ENCODE measurements at regions not wholly inside any gene's neighbourhood (a gene's known extent, or its start where the extent isn't known, plus 50 kb on each side); places are given as distances from the start of the nearest gene placed in this dataset.

- no peak for FAIRE-seq
These were observed 282.7 kb upstream of the C2CD4B start for GRCh38 chr15:62447742-62448141.

- FAIRE-seq, result no peak
These were observed 284.6 kb upstream of the C2CD4B start for GRCh38 chr15:62449638-62450037.

- FAIRE-seq, result no peak
These were observed 285.0 kb upstream of the C2CD4B start for GRCh38 chr15:62450061-62450460.

GRCh38 chr15:62452026-62452425, 286.9 kb upstream of the C2CD4B start:
- no peak for FAIRE-seq

- FAIRE-seq, result no peak
These were observed 287.6 kb upstream of the C2CD4B start for GRCh38 chr15:62452667-62453066.

DNA sequence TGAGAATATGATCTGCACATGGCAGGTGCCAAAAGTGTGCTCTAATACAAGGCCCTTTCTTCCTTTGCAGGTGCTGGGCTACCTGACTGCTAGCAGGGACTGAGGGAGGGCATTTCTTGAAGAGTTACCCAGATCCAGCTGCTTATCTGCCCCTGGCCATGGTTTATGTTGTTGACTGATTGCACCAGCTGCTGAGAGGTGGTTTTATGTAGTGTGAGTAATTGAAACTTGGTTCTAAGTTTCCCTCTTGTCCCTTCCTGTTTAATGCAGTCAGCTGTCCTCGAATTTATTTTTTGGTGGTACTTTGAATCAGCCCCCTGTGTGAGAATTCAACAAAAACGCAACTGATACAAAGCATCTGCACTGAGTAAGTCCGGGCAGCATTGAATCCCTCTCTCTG, 288.3 kb upstream of the C2CD4B start:
- no peak for FAIRE-seq

DNA sequence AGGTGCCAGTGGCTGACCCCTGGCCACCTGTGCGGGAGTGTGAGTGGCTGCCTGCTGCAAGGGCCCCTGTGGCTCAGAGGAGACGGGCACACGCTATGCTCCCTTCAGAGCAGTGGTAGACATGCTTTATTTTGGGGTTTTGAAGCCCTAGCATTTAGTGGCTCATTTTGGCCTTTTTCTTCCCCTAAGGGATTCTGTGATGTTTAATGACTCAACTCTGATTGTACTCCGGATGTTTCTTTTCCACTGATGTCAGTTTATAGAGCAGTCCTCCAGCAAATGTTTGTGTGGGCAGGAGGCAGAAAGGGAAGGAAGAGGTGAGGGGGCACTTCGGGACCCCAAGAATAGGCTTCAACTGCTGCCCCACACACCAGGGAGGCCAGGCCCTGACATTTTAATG, 288.9 kb upstream of the C2CD4B start:
- no peak for FAIRE-seq

DNA sequence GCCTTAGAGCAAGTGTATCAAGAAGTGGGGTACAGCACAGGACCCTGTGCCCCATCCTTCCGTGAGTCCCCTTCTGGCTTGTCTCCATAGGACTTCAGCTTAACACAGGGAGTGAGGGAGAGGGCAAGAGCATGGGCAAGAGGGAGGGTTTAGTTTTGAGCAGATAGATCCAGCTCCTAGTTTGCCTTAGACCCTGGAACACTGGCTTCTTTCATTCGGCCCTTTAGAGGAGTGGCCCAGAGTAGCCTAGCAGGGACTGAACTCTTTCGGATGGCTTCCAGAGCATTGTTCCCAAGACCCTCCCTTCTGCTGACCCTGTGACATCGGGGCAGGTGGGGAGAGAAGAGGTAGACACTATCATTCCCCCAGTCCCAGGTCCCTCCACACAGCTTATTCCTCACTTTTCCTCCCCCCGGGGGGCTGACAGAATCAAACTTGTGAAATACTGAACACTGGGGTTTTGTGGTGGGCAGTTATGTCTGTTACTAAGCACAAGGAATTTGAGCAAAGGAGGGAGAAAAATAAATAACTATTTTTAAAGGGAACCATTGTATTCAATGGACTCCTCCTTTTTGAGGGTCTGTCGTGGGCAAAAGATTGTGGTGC, 289.6 kb upstream of the C2CD4B start:
- FAIRE-seq, result no peak

DNA sequence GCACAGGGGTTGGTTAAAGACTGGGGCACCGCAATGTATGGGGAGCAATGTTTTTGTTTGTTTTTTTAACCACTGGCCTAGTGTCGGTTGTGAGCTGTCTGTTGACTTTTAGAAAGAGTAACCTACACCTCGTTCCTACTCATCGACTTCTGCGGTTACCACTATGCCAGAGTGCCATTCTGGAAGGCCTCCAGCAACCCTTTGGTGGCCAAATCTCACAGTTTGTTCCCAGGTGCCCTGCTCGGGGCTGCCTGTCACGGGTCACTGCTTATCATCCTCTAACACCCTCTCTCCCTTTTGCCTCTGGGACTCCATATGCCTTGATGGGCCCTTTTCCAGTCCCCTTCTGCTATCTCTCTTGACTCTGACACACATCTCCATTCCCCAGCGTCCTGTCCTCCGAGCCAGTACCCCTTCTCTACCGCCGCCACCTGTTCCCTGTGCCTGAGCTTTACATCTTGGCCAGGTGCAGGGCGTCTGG, 290.4 kb upstream of the C2CD4B start:
- no peak for FAIRE-seq

GRCh38 chr15:62456011-62456920, 291.2 kb upstream of the C2CD4B start:
- no peak for FAIRE-seq

DNA sequence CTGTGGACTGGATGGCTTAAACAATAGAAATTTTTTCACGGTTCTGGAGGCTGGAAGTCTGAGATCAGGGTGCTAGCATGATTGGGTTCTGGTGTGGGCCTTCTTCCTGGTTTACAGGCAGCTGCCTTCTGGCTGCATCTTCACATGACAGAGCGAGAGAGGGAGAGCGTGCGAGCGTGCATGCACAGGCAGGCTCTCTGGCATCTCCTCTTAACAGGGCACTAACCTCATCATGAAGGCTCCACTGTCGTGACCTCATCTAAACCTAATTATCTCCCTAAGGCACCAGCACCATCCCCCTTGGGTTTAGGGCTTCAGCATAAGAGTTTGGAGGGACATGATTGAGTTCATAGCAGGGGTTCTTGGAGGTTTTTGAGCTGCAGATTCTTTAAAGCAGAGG, 292.0 kb upstream of the C2CD4B start:
- FAIRE-seq, result no peak

DNA sequence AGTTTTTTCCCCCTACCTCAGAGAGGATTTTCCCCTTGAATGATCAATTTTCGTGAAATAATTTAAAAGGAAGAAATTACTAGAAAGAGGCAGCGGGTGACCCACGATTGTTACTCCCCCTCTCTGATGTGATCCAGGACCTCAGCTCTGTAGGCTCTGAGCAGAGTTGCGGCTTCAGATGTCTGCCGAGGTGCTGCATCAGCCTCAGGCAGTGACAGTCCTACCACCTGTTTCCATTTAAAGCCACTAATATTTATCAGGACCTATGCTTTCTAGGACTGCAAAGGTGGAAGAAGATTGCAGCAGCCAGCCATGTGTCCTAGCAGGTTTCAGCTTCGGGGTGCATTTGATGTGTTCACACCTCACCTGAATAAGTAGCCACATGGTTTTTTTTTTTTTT, 294.8 kb upstream of the C2CD4B start:
- FAIRE-seq, result no peak

GRCh38 chr15:62462268-62462667, 297.2 kb upstream of the C2CD4B start:
- no peak for FAIRE-seq

DNA sequence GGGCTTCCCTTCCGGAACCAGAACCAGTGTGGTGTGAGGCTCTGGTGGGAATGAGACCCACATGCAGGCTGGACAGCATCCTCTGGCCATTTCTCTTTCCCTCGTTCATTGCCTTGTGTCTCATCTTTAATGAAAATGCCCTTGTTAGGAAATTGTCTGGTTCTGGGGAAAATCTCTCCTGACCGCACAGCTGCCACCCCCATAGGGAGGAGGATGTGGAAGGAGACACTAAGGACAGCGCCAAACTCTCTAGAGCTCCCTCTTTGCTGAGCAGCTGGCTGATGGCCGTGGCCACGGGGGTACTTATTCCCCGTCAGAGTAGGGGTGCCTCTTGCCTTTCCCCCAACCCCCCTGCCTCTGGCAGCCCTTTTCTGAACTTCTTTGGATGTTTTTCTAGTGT, 297.6 kb upstream of the C2CD4B start:
- no peak for FAIRE-seq

GRCh38 chr15:62464705-62465104, 299.6 kb upstream of the C2CD4B start:
- no peak for FAIRE-seq

- FAIRE-seq, result no peak
These were observed 300.1 kb upstream of the C2CD4B start for GRCh38 chr15:62465173-62465572.

GRCh38 chr15:62469478-62469873, 304.4 kb upstream of the C2CD4B start:
- FAIRE-seq, result no peak

DNA sequence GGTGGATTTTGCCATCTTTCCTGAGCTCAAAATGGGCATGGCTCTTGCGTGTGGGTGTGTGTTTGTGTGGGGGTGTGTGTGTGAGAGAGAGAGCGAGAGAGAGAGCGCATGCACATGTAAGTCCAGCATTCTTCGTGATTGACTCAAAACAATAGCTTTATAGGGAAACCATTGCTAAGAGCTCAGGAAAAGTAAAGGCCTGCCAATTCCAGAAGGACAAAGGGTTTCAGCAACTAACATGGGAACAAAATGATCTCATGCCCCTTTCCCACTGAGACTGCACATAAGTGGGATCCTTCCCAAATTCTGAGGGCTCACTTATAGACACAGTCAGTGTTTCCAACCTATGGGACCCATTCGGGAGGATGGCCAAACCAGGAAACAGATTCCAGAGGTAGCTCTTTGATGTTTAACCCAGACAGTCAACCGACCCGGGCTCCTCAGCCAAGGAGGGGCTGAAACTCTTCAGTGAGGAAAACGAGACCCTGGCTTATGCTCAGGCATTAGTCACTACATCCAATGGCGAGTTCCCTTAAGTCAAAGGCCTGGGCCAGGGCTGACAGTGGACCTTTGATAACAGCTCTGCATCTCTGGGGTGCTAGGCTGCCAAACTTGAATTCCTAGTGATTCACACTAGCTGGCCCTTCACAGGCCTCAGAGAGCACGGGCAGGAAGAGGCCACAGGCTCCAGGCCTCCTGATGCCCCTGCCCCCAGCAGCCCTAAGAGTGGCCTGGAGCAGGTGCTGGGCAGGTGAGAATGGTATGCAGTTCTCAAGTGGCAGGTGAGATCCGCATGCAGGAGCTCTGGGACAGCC, 305.0 kb upstream of the C2CD4B start:
- FAIRE-seq, result no peak

GRCh38 chr15:62472616-62473299, 307.7 kb upstream of the C2CD4B start:
- no peak for FAIRE-seq

DNA sequence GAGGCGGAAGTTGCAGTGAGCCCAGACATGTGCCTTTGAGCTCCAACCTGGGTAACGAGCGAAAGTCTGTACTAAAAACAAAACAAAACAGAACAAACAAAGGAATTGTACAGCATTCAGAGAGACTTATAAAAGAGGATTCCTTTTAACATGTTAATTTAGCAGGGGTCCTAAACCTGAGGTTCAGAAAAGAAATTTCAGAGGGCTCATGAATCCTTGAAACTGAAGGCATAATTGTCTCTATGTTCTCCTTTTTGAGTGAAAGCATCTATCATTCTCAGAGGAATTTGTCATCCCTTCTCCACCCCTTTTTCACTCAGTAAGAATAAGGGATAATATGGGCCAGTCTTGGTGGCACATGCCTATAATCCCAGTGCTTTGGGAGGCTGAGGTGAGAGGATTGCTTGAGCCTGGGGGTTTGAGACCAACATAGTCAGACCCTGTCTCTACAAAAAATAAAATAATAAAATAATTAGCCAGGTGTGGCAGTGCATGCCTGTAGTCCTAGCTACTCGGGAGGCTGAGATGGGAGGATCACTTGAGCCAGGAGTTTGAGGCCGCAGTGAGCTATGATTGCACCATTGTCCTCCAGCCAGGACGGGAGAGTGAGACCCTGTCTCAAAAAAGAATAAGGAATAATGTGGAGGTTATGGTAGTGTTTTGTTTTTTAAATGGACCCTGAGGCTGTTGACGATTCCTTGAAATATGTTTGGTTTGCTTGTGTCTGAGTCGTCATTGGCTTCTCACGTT, 309.1 kb upstream of the C2CD4B start:
- no peak for FAIRE-seq

GRCh38 chr15:62474771-62475124, 309.7 kb upstream of the C2CD4B start:
- no peak for FAIRE-seq

DNA sequence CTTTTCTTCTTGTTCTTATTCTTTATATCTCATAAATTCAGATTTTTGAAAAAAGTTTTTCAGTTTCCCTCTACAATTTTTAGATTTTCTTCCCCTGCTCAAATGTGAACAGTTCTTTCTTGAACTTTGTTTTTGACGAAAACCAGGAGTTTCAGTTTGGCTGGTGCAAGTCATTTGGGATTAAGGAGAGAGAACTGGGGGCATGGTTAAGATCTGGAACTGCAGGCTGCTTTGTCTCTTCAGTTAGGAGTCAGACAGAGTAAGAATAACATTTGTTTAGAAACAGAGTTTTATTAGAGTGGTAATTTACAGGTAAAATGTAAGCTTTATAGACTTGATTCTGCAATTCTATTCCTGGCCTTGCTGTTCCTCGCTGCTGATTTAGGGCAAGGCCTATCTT, 310.5 kb upstream of the C2CD4B start:
- FAIRE-seq, result no peak
